HG03139 (cell line): ENCODE measurements at regions not wholly inside any gene's neighbourhood (a gene's known extent, or its start where the extent isn't known, plus 50 kb on each side); places are given as distances from the start of the nearest gene placed in this dataset.

Experiments
- ATAC-seq: cut with Tn5 transposase; IDR thresholded peaks from one replicate; pipeline ENCODE4 v1.9.1; 2021; ENCODE audit not compliant: unreplicated experiment

- peak; percentile 58 for ATAC-seq
These were observed 52.0 kb downstream of the RPP21 start for GRCh38 chr6:30396833-30397479.

GRCh38 chr6:30397697-30398096, 52.7 kb downstream of the RPP21 start:
- ATAC-seq = no peak

- no peak for ATAC-seq
These were observed 54.6 kb downstream of the RPP21 start for GRCh38 chr6:30399390-30400058.

DNA sequence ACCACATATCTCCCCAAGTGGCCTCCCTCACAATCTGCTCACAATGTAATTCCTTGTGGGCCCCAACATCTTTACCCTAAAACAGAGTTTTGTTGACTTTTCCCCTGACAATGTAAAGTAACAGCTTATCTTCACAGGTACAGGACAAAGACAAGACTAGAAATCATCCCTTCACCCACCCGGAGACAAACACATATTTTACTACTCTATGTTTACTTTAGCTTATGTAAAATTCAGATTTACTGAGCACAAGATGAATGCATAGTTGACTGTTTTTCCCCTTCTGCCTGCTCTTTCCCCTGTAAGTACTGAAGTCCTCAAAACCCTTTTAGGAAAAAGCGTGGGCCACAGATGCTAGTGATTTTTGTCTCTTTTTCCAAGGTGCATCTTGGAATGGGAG, 61.0 kb downstream of the RPP21 start:
- no peak for ATAC-seq

DNA sequence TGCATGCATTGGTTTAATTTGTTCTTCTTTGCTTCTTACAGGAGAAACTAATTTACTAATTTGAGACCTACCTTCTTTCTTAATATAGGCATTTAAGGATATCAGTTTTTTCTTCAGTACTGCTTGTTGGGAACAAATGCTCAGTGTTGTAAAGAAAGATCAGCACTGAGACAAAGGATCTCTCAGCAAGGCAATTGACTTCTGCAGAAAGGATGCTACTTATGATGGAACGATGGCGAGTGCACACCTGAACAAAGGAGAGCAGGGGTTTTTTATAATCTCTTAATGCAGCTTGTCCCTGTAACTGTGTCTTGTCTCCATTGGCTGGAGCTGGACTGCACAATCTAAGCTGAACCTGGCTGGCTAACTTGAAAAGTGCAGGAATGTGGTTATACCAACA, 64.2 kb downstream of the RPP21 start:
- no peak for ATAC-seq

DNA sequence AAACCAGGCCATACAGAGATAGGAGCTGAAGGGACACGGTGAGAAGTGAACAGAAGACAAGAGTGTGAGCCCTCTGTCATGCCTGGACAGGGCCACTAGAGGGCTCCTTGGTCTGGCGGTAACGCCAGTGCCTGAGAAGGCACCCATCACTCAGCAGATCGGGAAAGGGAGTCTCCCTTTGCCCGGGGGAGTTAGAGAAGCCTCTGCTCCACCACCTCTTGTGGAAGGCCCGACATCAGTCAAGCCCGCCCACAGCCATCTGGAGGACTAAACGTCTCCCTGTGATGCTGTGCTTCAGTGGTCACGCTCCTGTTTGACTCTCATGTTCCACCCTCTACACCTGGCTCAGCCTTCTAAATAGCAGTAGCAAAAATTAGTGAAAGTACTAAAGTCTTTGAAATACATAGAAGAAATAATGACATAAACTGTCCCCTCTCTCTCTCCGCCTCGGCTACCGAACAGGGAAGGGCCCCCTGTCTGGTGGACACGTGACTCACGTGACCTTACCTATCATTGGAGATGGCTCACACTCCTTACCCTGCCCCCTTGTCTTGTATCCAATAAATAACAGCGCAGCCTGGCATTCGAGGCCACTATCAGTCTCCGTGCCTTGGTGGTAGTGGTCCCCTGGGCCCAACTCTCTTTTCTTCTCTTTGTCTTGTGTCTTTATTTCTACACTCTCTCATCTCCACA, 66.7 kb downstream of the RPP21 start:
- no peak for ATAC-seq

DNA sequence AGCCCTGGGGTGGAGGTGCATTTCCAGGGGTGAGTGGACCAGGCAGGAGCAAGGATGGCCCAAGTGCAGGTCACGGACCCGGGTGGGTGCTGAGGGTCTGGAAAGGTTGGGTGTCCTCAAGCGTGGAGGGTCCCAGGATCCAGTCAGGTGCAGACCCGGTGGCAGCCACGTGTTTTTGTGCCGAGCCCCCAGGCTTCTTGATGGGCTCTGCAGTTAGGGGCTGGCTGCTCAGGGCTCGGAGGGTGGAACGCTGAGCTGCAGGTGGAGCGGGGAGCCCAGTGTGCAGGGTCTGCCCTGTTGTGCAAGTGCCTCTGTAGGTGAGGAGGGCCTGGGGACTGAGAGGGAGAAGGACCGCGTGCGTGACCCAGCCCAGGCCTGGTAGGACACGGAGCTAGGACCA, 70.9 kb upstream of the HLA-E start:
- ATAC-seq = no peak

DNA sequence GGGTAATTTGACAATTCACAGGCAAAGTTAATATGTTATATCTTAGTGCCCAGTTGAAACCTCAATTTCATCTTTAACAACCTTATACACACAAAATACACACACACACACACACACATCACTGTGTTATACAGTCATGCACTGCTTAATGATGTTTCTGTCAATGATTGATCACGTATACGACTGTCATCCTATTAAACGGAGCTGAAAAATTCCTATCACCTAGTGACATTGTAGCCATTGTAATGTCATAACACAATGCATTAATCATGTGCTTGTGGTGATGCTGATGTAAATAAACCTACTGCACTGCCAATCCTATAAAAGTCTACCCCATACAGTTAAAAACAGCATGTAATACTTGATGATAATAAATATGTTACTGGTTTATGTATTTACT, 64.8 kb upstream of the HLA-E start:
- ATAC-seq = no peak
